ENCODE measurements at regions not wholly inside any gene's neighbourhood (a gene's known extent, or its start where the extent isn't known, plus 50 kb on each side); places are given as distances from the start of the nearest gene placed in this dataset.

DNA sequence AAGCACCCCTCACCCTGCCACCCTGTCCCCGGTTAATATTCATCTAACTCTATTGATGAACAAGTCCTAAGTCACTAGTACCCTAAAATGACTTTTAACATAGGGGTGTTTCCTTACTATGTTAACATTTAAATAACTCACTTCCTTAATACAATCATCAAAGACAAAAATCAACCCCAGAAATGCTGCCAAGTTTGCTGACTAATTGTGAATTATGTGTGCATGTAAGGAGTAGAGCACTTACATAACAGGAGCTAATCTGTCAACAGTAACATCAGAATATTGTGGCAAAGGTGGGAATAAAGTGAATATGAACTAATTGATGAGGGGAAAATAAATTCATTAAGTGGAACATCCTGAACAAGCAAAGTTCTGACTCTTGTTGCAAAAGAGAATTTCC, 81.4 kb upstream of the ERBB4 start:
- H3K4me3 Mint-ChIP-seq = no peak overlapping the region
- H2AK5ac ChIP-seq (ENCODE audit: insufficient read length, low read length) = no peak overlapping the region
- no peak overlapping the region for H2BK15ac ChIP-seq (ENCODE audit: low read depth, low read length)
- H3K9me3 ChIP-seq (ENCODE audit: control insufficient read depth, low read depth, low read length) = no peaks in the 10 kb centered on the region
- no peak overlapping the region for H4K8ac ChIP-seq (replicated peaks; ENCODE audit: insufficient read length, low read depth, low read length)
- H4K5ac ChIP-seq (ENCODE audit: insufficient read length, low read depth, low read length) = no peak overlapping the region
- no peak overlapping the region for H2AFZ ChIP-seq (ENCODE audit: low read length)
- H3K27ac Mint-ChIP-seq = no peak overlapping the region
- no peaks in the 10 kb centered on the region for H3K79me1 ChIP-seq (ENCODE audit: insufficient read depth, low read depth, low read length, poor library complexity, severe bottlenecking)
- H2BK12ac ChIP-seq (ENCODE audit: insufficient read length, low read depth, low read length) = no peak overlapping the region
- no peak overlapping the region for H3K27ac ChIP-seq (ENCODE audit: insufficient read length, low read depth, low read length)
- no peaks in the 10 kb centered on the region for H3K27me3 Mint-ChIP-seq (ENCODE audit: low read depth)
- H2BK120ac ChIP-seq (ENCODE audit: low read depth, low read length, poor library complexity, severe bottlenecking) = no peak overlapping the region
- H3K14ac ChIP-seq (ENCODE audit: insufficient read depth, low read length) = no peak overlapping the region
- no peak overlapping the region for H3K18ac ChIP-seq (ENCODE audit: insufficient read length, low read depth, low read length)
- no peak for DNase-seq
- H3K56ac ChIP-seq (ENCODE audit: insufficient read length, low read depth, low read length) = no peak overlapping the region
- no peaks in the 10 kb centered on the region for H3K79me2 ChIP-seq (ENCODE audit: insufficient read depth, low read length)
- no peaks in the 10 kb centered on the region for H3K27me3 ChIP-seq (ENCODE audit: insufficient read depth, low read length)
- H3K4me1 ChIP-seq (ENCODE audit: insufficient read depth, low read length) = no peaks in the 10 kb centered on the region
- H4K20me1 ChIP-seq (ENCODE audit: control insufficient read depth, insufficient read depth, insufficient read length) = no peaks in the 10 kb centered on the region
- no peak overlapping the region for H2BK5ac ChIP-seq (ENCODE audit: insufficient read length, low read length)
- H4K91ac ChIP-seq (ENCODE audit: insufficient read length, low read depth, low read length) = no peak overlapping the region
- H3K4ac ChIP-seq (ENCODE audit: low read depth, low read length) = no peak overlapping the region
- H3K23ac ChIP-seq (ENCODE audit: insufficient read length, low read depth, low read length) = no peak overlapping the region
- H3K23me2 ChIP-seq (ENCODE audit: insufficient read length, low read depth, low read length, poor library complexity, severe bottlenecking) = no peaks in the 10 kb centered on the region
- H3K9ac ChIP-seq (ENCODE audit: extremely low read depth, insufficient read length, low read length) = no peak overlapping the region
- H3T11ph ChIP-seq (ENCODE audit: low read length) = no peak overlapping the region
- H3K9me3 Mint-ChIP-seq = no peaks in the 10 kb centered on the region
- TF ChIP-seq, protein P1, sequence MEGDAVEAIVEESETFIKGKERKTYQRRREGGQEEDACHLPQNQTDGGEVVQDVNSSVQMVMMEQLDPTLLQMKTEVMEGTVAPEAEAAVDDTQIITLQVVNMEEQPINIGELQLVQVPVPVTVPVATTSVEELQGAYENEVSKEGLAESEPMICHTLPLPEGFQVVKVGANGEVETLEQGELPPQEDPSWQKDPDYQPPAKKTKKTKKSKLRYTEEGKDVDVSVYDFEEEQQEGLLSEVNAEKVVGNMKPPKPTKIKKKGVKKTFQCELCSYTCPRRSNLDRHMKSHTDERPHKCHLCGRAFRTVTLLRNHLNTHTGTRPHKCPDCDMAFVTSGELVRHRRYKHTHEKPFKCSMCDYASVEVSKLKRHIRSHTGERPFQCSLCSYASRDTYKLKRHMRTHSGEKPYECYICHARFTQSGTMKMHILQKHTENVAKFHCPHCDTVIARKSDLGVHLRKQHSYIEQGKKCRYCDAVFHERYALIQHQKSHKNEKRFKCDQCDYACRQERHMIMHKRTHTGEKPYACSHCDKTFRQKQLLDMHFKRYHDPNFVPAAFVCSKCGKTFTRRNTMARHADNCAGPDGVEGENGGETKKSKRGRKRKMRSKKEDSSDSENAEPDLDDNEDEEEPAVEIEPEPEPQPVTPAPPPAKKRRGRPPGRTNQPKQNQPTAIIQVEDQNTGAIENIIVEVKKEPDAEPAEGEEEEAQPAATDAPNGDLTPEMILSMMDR (conservative IDR thresholded peaks at IDR 0.05) = no peak
- no peak overlapping the region for H3K4me2 ChIP-seq (ENCODE audit: insufficient read depth, insufficient read length, low read length)
- no peaks in the 10 kb centered on the region for H3K4me1 Mint-ChIP-seq
- H2BK20ac ChIP-seq (ENCODE audit: low read depth, low read length, poor library complexity, severe bottlenecking) = no peak overlapping the region
- no CpG with 5 or more reads among the region's 1 CpG for WGBS (ENCODE audit: extremely low coverage, insufficient read length, low lambda C conversion rate)
- H3K36me3 Mint-ChIP-seq (ENCODE audit: insufficient read depth in 1 of 3, low read depth in 3 of 3) = no peaks in the 10 kb centered on the region
